ENCODE measurements at regions not wholly inside any gene's neighbourhood (a gene's known extent, or its start where the extent isn't known, plus 50 kb on each side); places are given as distances from the start of the nearest gene placed in this dataset.

DNA sequence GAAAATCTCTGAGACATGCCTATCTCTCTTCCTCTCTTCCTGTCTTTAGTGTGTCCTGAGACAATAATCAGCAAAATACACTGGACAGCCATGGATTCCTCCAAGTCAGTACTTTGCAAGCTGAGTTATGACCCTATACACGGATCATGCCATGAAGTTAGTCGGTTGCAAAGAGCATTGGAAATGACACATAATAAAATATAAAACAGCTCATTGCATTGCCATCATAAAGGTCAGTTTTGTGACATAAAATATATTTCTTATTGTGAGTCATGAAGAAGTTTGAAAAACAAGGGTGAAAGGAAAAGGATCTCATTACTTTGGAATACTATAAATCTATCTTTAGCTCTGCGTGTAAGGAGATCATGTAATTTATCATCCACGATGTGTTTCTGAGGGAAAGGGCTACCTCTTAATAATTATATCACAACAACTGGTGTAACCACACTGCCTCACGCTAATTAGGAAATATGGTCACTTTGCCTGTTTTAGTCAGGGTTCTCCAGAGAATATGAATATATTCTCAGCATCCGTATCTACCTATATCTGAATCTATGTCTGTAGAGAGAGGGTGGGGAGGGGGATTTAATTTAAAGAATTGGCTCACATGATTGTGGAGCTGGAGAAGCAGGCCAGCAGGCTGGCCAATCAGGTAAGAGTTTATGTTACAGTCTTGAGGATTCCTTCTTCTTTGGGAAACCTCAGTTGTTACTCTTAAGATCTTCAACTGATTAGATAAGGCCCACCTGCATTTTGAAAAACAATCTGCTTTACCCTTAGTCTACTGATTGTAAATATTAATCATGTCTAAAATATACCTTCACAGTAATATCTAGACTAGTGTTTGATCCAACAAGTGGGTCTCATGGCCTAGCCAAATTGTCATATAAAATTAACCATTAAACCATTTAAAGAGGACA lies 198.8 kb downstream of the FAT3 start:
- no peak overlapping the region for H3K23ac ChIP-seq (ENCODE audit: insufficient read length, low read depth, low read length)
- H3K27ac ChIP-seq (ENCODE audit: insufficient read length, low read depth, low read length) = no peak overlapping the region
- H2BK20ac ChIP-seq (ENCODE audit: low read depth, low read length, poor library complexity, severe bottlenecking) = no peak overlapping the region
- Mint-ChIP-seq H3K4me1 (peaks cover under 1 to 15% of the 10 kb centered on the region in 2 experiments; a peak in 3 of 4 replicates), H3K9me3 (peaks cover 11 to 26% of the 10 kb centered on the region in 2 experiments; a peak in 4 of 5 replicates), H3K27me3 (ENCODE audit: low read depth) (no peaks in the 10 kb centered on the region), H3K4me3 (no peak overlapping the region), H3K27ac (no peak overlapping the region), H3K36me3 (ENCODE audit: insufficient read depth in 1 of 3, low read depth in 3 of 3) (peaks cover 2 to 25% (median 17%) of the 10 kb centered on the region in 3 experiments; a peak in 6 of 7 replicates)
- no peaks in the 10 kb centered on the region for H3K23me2 ChIP-seq (ENCODE audit: insufficient read length, low read depth, low read length, poor library complexity, severe bottlenecking)
- H2BK120ac ChIP-seq (ENCODE audit: low read depth, low read length, poor library complexity, severe bottlenecking) = no peak overlapping the region
- no peak overlapping the region for H3K9ac ChIP-seq (ENCODE audit: extremely low read depth, insufficient read length, low read length)
- TF ChIP-seq, protein P1, sequence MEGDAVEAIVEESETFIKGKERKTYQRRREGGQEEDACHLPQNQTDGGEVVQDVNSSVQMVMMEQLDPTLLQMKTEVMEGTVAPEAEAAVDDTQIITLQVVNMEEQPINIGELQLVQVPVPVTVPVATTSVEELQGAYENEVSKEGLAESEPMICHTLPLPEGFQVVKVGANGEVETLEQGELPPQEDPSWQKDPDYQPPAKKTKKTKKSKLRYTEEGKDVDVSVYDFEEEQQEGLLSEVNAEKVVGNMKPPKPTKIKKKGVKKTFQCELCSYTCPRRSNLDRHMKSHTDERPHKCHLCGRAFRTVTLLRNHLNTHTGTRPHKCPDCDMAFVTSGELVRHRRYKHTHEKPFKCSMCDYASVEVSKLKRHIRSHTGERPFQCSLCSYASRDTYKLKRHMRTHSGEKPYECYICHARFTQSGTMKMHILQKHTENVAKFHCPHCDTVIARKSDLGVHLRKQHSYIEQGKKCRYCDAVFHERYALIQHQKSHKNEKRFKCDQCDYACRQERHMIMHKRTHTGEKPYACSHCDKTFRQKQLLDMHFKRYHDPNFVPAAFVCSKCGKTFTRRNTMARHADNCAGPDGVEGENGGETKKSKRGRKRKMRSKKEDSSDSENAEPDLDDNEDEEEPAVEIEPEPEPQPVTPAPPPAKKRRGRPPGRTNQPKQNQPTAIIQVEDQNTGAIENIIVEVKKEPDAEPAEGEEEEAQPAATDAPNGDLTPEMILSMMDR (conservative IDR thresholded peaks at IDR 0.05) = no peak
- H2BK12ac ChIP-seq (ENCODE audit: insufficient read length, low read depth, low read length) = no peak overlapping the region
- H3K9me3 ChIP-seq (ENCODE audit: control insufficient read depth, low read depth, low read length) = no peaks in the 10 kb centered on the region
- H4K8ac ChIP-seq (replicated peaks; ENCODE audit: insufficient read length, low read depth, low read length) = no peak overlapping the region
- DNase-seq = no peak
- no peak overlapping the region for H4K91ac ChIP-seq (ENCODE audit: insufficient read length, low read depth, low read length)
- H2BK5ac ChIP-seq (ENCODE audit: insufficient read length, low read length) = no peak overlapping the region
- H3K4me2 ChIP-seq (ENCODE audit: insufficient read depth, insufficient read length, low read length) = no peak overlapping the region
- no peak overlapping the region for H3K14ac ChIP-seq (ENCODE audit: insufficient read depth, low read length)
- no peak overlapping the region for H3K4ac ChIP-seq (ENCODE audit: low read depth, low read length)
- H2BK15ac ChIP-seq (ENCODE audit: low read depth, low read length) = no peak overlapping the region
- no peak overlapping the region for H4K5ac ChIP-seq (ENCODE audit: insufficient read length, low read depth, low read length)
- H3K79me2 ChIP-seq (ENCODE audit: insufficient read depth, low read length) = peaks cover 6% of the 10 kb centered on the region; the same call in 1 of the 2 replicates
- WGBS (ENCODE audit: extremely low coverage, insufficient read length, low lambda C conversion rate) = no CpG with 5 or more reads among the region's 6 CpGs
- no peak overlapping the region for H2AFZ ChIP-seq (ENCODE audit: low read length)
- H3K27me3 ChIP-seq (ENCODE audit: insufficient read depth, low read length) = no peaks in the 10 kb centered on the region
- peaks cover 4% of the 10 kb centered on the region for H3K79me1 ChIP-seq (ENCODE audit: insufficient read depth, low read depth, low read length, poor library complexity, severe bottlenecking)
- no peak overlapping the region for H3K18ac ChIP-seq (ENCODE audit: insufficient read length, low read depth, low read length)
- H2AK5ac ChIP-seq (ENCODE audit: insufficient read length, low read length) = no peak overlapping the region
- H4K20me1 ChIP-seq (ENCODE audit: control insufficient read depth, insufficient read depth, insufficient read length) = no peaks in the 10 kb centered on the region
- no peaks in the 10 kb centered on the region for H3K4me1 ChIP-seq (ENCODE audit: insufficient read depth, low read length)
- H3K56ac ChIP-seq (ENCODE audit: insufficient read length, low read depth, low read length) = no peak overlapping the region
- no peak overlapping the region for H3T11ph ChIP-seq (ENCODE audit: low read length)
